Upper lobe of right lung (tissue), 1 donor: ENCODE measurements at regions not wholly inside any gene's neighbourhood (a gene's known extent, or its start where the extent isn't known, plus 50 kb on each side); places are given as distances from the start of the nearest gene placed in this dataset.
A peak's percentile ranks its signal among the peaks of the same experiment; 100 is the strongest.

Source experiments
- ATAC-seq: fragments of 200-7000 bp; cut with Tn5 transposase; one replicate; pipeline ENCODE4 v1.9.1; 2020; ENCODE audit warnings: mild to moderate bottlenecking, moderate library complexity
- DNase-seq: peaks from one replicate; pipeline ENCODE4 v3.0.0-alpha.2; 2020
- H3K27ac ChIP-seq: fragments of 200-600 bp; one replicate; pipeline ENCODE4 v1.8.0; 2022
- H3K27me3 ChIP-seq: fragments of 200-600 bp; one replicate; pipeline ENCODE4 v1.8.0; 2022; ENCODE audit warnings: mild to moderate bottlenecking
- H3K36me3 ChIP-seq: fragments of 200-600 bp; one replicate; pipeline ENCODE4 v1.8.0; 2022
- H3K4me1 ChIP-seq: fragments of 200-600 bp; one replicate; pipeline ENCODE4 v1.8.0; 2022
- H3K4me3 ChIP-seq: fragments of 200-600 bp; one replicate; pipeline ENCODE4 v1.8.0; 2022; ENCODE audit warnings: mild to moderate bottlenecking
- H3K9me3 ChIP-seq: fragments of 200-600 bp; one replicate; pipeline ENCODE4 v1.8.0; 2022
- intact Hi-C: fragments of 100-400 bp; cut with DNase I; formaldehyde crosslinking; loops from one replicate; pipeline ENCODE4 v1.11.0; 2022
- TF ChIP-seq, protein P1 (sequence below): fragments of 200-600 bp; IDR thresholded peaks from one replicate; pipeline ENCODE4 v1.8.0; 2022; ENCODE audit warnings: antibody characterized with exemption
- donor health status: DM: no; HTN: yes; CAD: no; lungs with severe emphysema.

DNA sequence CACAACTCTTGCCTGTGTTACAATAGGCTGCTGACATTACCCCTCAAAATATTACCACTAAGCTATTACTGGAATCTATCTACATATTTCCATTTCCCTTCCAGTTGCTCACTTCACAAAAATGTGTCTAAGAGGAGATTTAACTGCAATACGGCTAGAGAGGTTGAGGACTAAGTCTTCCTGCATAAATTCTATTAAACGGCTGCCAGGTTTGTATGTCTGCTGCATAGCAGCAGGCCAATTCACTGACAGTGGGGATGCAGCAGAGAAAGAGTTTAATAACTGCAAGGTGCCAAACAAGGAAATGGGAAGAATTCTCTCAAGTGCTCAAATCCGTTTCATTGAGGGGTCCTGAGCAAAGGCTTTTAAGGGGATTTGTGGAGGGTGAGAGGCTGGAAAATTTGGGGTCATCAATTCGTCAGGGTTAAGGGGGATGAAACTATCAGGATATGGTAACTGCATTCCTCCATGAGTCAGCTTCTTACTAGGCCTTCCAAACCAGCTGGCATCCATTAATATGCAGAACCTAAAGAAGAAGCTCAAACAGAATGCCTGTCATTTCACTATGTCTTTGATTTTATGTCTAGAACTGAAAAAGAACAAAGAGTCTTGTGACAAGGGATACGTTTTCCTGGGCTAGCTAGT is 675.6 kb downstream of the TBL1XR1 start:
- H3K9me3 ChIP-seq, result no peaks in the 10 kb centered on the region
- TF ChIP-seq, protein P1, sequence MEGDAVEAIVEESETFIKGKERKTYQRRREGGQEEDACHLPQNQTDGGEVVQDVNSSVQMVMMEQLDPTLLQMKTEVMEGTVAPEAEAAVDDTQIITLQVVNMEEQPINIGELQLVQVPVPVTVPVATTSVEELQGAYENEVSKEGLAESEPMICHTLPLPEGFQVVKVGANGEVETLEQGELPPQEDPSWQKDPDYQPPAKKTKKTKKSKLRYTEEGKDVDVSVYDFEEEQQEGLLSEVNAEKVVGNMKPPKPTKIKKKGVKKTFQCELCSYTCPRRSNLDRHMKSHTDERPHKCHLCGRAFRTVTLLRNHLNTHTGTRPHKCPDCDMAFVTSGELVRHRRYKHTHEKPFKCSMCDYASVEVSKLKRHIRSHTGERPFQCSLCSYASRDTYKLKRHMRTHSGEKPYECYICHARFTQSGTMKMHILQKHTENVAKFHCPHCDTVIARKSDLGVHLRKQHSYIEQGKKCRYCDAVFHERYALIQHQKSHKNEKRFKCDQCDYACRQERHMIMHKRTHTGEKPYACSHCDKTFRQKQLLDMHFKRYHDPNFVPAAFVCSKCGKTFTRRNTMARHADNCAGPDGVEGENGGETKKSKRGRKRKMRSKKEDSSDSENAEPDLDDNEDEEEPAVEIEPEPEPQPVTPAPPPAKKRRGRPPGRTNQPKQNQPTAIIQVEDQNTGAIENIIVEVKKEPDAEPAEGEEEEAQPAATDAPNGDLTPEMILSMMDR, result no peak
- H3K27me3 ChIP-seq, result no peaks in the 10 kb centered on the region
- H3K36me3 ChIP-seq, result no peaks in the 10 kb centered on the region
- H3K4me3 ChIP-seq, result no peak overlapping the region
- H3K27ac ChIP-seq, result no peak overlapping the region
- DNase-seq, result no peak
- no peaks in the 10 kb centered on the region for H3K4me1 ChIP-seq
- intact Hi-C loops, result no loop called here
- ATAC-seq, result no peak

DNA sequence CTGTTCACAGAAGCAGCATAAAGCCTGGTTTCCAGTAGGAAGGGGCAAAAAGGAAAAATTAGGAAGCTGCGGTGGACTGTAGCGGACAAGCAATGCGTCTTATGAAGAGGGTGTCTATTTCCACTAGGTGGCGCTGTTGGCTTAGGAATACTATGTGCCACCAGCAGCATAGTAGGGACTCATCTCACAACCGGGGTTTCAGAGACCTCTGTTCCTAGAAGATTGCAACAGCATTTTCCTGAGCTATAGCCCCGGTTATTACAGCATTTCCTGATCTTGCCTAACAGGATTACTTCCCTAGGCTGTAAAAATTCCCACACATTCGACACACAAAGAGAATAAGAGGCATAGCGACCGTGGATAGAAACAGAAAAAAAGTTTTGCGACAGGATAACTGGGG is 683.0 kb downstream of the TBL1XR1 start:
- DNase-seq (no peak), ATAC-seq (no peak)
- H3K4me1 ChIP-seq, result no peaks in the 10 kb centered on the region
- no peak overlapping the region for H3K4me3 ChIP-seq
- H3K36me3 ChIP-seq, result no peaks in the 10 kb centered on the region
- H3K27ac ChIP-seq, result no peak overlapping the region
- TF ChIP-seq, protein P1, result peak; percentile 37
- H3K27me3 ChIP-seq, result no peaks in the 10 kb centered on the region
- intact Hi-C loops, result no loop called here
- peaks cover 24% of the 10 kb centered on the region for H3K9me3 ChIP-seq

DNA sequence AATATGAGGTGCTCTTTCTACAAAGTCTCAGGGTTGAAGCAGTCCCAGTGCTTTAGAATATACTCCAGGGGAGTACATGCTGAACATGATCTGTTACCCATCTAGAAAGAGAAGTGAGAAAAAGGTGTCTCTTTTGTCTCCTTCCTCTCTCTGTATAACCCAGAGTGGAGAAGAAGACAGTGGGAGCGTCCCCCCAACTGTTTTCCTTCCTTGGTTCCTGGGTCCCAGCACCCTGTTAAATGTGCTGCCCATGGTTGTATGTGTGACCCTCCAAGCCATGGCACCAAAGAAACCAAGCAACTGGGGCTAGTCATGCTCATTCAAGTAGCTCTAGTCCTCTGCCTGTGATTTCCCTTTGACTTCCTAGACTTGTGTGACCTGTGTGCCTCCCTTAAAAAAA is 683.7 kb downstream of the TBL1XR1 start:
- Histone ChIP-seq H3K4me1 (no peaks in the 10 kb centered on the region), H3K9me3 (peaks cover 24% of the 10 kb centered on the region)

DNA sequence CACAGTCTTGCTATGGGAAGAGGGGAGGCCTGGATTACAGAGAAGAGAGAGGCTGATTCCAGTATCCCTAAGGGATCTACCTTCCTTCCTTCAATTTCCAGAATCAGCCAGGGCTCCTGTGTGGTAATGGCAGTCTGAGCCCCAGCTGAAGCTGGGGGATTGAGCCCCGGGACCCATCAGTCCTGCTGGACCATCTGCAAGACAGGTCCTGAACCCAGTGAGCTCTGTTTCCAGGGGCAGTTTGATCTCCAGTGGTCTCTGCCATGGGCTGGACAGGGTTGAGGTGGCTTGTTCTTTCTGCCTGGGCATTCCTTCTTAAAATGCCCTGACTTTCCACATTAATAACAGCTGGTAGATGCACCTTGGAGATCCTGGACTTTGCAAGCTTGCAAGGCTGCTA is 685.2 kb downstream of the TBL1XR1 start:
- Histone ChIP-seq H3K27ac (no peak overlapping the region), H3K36me3 (no peaks in the 10 kb centered on the region), H3K27me3 (no peaks in the 10 kb centered on the region), H3K9me3 (peaks cover 24% of the 10 kb centered on the region), H3K4me3 (no peak overlapping the region), H3K4me1 (no peaks in the 10 kb centered on the region)
- ATAC-seq, result no peak
- no peak for DNase-seq
- TF ChIP-seq, protein P1, result no peak
- intact Hi-C loops, result no loop called here

More for the DNA sequence above, 683.7 kb downstream of the TBL1XR1 start:
- intact Hi-C loops, result no loop called here
- no peak for DNase-seq
- Histone ChIP-seq H3K27ac (no peak overlapping the region), H3K4me3 (no peak overlapping the region), H3K36me3 (no peaks in the 10 kb centered on the region), H3K27me3 (no peaks in the 10 kb centered on the region)
- TF ChIP-seq, protein P1, result no peak
- no peak for ATAC-seq

DNA sequence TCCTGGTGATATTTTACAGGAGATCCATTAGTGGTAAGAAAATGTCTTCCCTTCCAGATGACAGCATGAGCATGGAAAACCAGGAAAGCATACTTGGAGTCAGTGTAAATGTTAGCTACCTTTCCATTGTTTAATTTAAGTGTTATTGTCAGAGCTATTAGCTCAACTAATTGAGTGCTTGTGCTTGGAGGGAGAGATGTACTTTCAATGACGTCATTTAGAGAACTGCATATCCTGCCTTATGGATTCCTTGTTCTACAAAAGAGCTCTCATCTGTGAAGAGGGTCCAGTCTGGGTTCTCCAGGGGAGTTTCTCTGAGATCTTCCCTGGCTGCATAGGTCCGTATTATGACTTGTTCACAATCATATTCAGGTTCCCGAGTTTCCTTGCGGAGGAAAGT is 687.2 kb downstream of the TBL1XR1 start:
- DNase-seq, result no peak
- H3K27me3 ChIP-seq, result no peaks in the 10 kb centered on the region
- no peaks in the 10 kb centered on the region for H3K4me1 ChIP-seq
- TF ChIP-seq, protein P1, result no peak
- ATAC-seq, result no peak
- no peak overlapping the region for H3K27ac ChIP-seq
- intact Hi-C loops, result no loop called here
- no peaks in the 10 kb centered on the region for H3K36me3 ChIP-seq
- no peak overlapping the region for H3K4me3 ChIP-seq
- peaks cover 24% of the 10 kb centered on the region for H3K9me3 ChIP-seq
